Fibroblast of skin of left quadriceps (primary cell): ENCODE measurements at regions not wholly inside any gene's neighbourhood (a gene's known extent, or its start where the extent isn't known, plus 50 kb on each side); places are given as distances from the start of the nearest gene placed in this dataset.

Experiments used
- DNase-seq, 2 experiments: peaks; one replicate each; pipeline ENCODE4 v3.0.0-alpha.2; 2013; ENCODE audit warnings: low read depth in 2 of 2

DNA sequence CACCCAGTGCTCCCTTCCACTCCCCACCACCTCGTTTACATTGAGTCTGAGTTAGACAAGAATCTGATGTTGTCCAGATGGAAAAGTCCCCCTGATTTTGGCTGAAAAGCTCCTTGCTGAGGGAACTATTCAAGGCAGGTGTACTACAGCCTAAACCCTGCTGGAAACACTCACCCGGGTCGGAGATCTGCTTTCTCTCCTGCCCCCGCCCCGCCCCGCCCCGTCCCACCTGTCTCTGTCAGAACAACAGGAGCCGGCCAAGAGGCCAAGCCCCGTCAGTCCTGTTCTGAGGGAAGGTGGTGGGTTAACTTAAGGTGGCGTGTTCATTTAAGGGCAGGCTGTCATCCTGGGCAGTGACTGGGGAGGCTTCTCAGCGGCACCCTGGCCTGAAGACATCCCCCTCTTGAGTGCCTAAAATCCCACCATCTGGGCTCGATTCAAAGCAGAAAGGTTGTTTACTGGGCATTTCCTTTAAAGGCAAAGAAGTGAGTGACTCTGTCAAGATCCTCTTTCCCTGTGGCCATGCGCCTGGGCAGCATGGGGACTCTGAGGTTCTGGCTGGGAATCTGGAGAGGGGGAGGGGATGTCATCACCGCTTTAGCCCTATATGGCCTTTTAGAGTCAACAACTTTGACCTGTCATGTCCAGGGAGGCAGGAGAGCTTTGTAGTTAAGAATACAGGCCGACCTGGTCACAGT, 71.1 kb upstream of the NEURL1B start:
- no peak for DNase-seq

- no peak for DNase-seq
Observed at GRCh38 chr5:172568308-172568910, 72.7 kb upstream of the NEURL1B start.

DNA sequence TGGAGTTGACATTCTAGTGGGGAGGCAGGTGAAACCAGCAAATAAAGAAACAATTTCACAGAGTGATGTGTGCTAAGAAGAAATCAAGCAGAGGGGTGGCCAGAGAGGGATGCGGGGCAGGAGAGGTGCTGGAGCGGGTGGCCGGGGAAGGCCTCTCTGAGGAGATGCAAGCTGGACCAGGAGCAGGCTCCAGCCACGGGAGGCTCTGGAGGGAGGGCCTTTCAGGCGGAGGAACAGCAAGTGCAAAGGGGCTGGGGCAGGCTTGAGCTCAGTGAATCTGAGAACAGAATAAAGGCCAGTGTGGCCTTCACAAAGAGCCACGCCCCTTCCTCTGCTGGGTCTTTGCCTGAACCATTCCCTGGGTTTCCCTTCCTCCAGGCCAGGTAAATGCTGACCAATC, 73.2 kb upstream of the NEURL1B start:
- DNase-seq = no peak

- no peak for DNase-seq
Observed at GRCh38 chr5:172567294-172567693, 73.8 kb upstream of the NEURL1B start.

DNA sequence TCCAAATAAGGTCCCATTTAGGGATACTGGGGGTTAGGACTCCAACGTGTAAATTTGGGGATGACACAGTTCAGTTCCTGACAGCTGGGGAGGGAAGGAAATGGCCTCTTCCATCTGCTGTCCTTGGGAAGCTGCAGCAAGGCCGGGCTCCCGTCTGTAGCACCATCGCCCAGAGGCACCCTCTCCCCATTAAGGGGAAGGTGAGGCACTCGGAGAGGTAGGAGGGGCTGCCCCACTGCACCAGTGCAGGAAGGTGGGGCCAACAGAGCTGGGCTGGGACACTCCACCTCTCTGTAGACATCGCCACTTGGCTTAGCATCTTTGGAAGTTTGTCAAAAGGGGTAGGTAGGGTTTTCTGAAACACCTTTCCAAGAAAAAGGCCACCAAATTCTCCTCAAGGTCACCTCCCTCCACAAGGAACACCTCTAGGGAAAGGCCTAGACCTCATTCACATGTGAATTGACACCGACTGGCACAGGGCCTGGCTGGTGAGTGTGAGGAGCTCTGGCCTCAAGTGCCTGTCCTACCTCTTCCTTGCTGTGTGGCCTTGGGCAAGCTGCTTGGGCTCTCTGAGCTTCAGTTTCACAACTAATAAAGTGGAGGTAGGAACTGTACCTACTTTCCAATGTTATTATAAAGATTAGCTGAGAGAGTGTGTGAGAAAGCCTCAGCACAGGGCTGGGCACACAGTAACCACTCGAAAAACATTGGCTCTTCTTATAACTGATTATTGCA, 75.0 kb upstream of the NEURL1B start:
- no peak for DNase-seq

GRCh38 chr5:172565455-172565854, 75.6 kb upstream of the NEURL1B start:
- DNase-seq = no peak

- no peak for DNase-seq
Observed at GRCh38 chr5:172564883-172565282, 76.2 kb upstream of the NEURL1B start.

GRCh38 chr5:172564188-172564587, 76.9 kb upstream of the NEURL1B start:
- no peak for DNase-seq

GRCh38 chr5:172562443-172562842, 78.6 kb upstream of the NEURL1B start:
- no peak for DNase-seq

GRCh38 chr5:172561151-172561550, 79.9 kb upstream of the NEURL1B start:
- DNase-seq = no peak

GRCh38 chr5:172559004-172559932, 81.8 kb upstream of the NEURL1B start:
- DNase-seq = peak; percentile 47 to 51

GRCh38 chr5:172558076-172558976, 82.7 kb upstream of the NEURL1B start:
- no peak for DNase-seq

- no peak for DNase-seq
Observed at GRCh38 chr5:172556971-172557461, 84.0 kb upstream of the NEURL1B start.

DNA sequence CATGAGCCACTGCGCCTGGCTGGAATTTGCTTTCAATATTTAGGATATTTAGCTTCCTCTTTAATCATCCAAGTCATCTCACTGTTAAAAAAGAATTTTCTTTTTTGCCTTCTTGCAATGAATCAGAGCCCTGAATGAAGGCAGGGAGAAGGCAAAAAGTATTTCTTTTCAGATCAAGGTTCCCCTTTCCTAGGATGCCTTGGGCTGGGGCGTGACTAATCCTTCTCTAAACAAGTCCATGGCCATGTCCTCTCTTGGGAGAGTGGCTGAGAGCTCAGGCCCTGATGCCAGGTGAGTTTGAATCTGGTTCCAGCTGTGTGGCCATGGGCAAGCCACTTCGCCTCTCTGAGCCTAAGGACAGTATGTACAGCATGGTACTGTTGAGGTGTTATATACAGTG, 84.8 kb upstream of the NEURL1B start:
- DNase-seq = no peak

- DNase-seq = no peak
Observed at GRCh38 chr5:172554562-172554961, 86.5 kb upstream of the NEURL1B start.

DNA sequence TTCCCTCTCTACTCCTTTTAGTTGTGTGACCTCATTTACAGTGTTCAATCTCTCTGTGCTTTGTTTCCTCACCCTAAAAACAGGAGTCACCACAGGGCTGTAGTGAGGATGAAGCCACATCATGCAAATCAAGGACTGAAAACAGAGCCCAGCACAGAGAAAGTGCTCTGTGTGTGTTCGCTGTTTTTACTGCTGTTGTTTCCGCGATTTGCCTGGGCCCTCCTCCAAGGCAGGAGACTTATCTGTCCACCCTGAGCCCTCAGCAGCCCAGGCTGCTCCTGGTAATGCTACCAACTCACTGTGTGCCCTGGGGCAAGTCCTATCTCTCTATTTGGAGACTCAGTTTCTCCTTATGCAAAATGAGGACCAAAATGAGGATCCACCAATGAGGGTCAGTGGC, 87.2 kb upstream of the NEURL1B start:
- DNase-seq = no peak

DNA sequence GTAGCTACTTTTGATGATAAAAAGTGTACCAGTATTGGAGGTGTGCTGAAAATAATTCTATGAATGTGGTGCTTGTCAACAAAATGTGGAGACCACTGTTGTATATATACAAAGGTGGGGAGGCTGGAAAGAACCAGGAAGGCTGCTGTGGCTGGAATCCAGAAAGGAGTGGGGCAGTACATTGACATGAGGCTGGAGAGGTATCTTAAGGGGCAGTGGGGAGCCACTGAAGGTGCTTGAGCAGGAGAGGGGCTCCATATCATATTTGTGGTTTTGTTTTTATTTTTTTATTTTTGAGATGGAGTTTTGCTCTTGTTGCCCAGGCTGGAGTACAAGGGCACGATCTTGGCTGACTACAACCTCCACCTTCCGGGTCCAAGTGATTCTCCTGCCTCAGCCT, 87.9 kb upstream of the NEURL1B start:
- no peak for DNase-seq

GRCh38 chr5:172550996-172551395, 90.1 kb upstream of the NEURL1B start:
- no peak for DNase-seq

DNA sequence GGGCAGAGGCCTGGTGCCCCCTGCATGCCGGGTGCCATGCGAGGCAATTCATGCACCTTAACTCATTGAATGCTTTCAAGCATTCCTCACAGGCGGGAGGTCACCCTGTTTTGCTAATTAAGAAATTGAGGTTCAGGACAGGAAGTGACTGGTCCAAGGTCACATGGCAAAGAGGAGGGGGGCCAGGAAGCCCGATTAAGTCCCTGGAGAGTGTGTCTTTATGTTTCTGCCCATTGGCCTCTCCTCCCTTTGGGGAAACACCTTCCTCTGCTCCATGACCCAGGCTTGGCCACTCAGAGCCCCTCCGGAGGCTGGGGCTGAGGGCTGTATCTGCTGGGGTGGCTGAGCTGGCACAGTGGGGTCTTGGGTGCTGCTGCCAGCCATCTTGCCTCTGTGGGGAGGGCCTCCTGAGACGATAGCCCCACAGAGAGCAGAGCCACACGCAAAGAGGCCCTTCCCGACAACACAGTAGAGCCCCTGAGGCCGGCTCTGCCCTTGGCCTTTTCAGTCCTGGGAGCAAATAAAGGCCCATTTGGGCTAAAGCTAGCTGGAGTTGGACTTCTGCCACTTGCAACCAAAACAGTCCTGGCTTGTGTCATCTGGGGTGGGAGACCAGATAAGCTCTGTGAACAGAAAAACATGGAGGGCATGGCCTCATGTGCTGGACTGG, 90.8 kb upstream of the NEURL1B start:
- no peak for DNase-seq

DNA sequence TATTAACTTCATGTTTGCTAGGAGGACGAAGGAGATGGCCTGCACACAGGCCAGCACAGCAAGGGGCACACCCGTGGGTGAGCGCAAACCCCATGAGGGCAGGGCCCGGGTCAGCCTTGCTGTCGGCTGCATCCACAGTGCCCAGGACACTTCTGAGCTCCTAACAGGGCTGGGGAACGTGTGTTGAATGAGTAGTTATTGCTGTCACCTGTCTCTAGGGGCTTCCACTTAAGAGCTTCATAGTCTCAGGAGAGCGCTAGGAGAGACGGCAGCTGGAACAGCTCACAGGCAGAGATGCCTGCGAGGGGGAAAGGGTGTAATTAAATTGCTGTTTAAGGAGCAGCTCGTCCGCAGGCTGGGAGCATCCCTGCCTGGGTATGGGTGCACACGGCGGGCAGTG, 91.4 kb upstream of the NEURL1B start:
- DNase-seq = no peak
